WTC11 (cell line): ENCODE measurements at regions not wholly inside any gene's neighbourhood (a gene's known extent, or its start where the extent isn't known, plus 50 kb on each side); places are given as distances from the start of the nearest gene placed in this dataset.

Experiments used
- ATAC-seq: fragments of 200-7000 bp; cut with Tn5 transposase; 2 replicates; pipeline ENCODE4 v1.10.0; 2021; ENCODE audit warnings: mild to moderate bottlenecking, moderate library complexity
- CTCF ChIA-PET: fragments of 300-600 bp; sonication (Branson Sonifier 250); formaldehyde crosslinking; loops from one replicate; lab custom pipeline; 2021; ENCODE audit warnings: antibody characterized with exemption; lab: Charles Lee
- POLR2A ChIA-PET: fragments of 350-600 bp; sonication (Branson Sonifier 250); formaldehyde crosslinking; loops from one replicate; lab custom pipeline; 2021; ENCODE audit warnings: antibody characterized with exemption; lab: Charles Lee
- DNase-seq: peaks from one replicate; pipeline ENCODE4 v3.0.0; 2021; ENCODE audit warnings: low spot score
- H3K27ac Mint-ChIP-seq: 2 replicates; pipeline ENCODE4 v1.8.0; 2021; ENCODE audit warnings: mixed read lengths
- H3K27me3 Mint-ChIP-seq: 2 replicates; pipeline ENCODE4 v1.8.0; 2021; ENCODE audit warnings: low read depth, mild to moderate bottlenecking, moderate library complexity, mixed read lengths
- H3K36me3 Mint-ChIP-seq: 2 replicates; pipeline ENCODE4 v1.8.0; 2021; ENCODE audit warnings: mixed read lengths
- H3K4me1 Mint-ChIP-seq: 2 replicates; pipeline ENCODE4 v1.8.0; 2022; ENCODE audit warnings: mixed read lengths
- H3K4me3 Mint-ChIP-seq: 2 replicates; pipeline ENCODE4 v1.8.0; 2021; ENCODE audit warnings: mild to moderate bottlenecking, moderate library complexity, mixed read lengths
- H3K9me3 Mint-ChIP-seq: 2 replicates; pipeline ENCODE4 v1.8.0; 2021; ENCODE audit warnings: mixed read lengths
- GRHL2 ChIP-seq: fragments of 250-450 bp; sonication (Bioruptor Pico); IDR thresholded peaks from 2 replicates; pipeline ENCODE4 v1.8.0; 2022; ENCODE audit warnings: mild to moderate bottlenecking, moderate library complexity; ENCODE audit not compliant: insufficient replicate concordance, severe bottlenecking
- JAZF1 ChIP-seq: fragments of 250-450 bp; sonication (Bioruptor Pico); IDR thresholded peaks from 2 replicates; pipeline ENCODE4 v1.9.0; 2021; ENCODE audit warnings: moderate library complexity, mild to moderate bottlenecking, inconsistent platforms
- NFE2L1 ChIP-seq: sonication (generic); formaldehyde crosslinking; IDR thresholded peaks from 2 replicates; pipeline ENCODE4 v1.8.1; 2023; ENCODE audit warnings: missing genetic modification reagents
- SOX15 ChIP-seq: fragments of 250-450 bp; sonication (Bioruptor Pico); IDR thresholded peaks from 2 replicates; pipeline ENCODE4 v1.9.0; 2021; ENCODE audit warnings: mild to moderate bottlenecking
- TEAD1 ChIP-seq: sonication (generic); formaldehyde crosslinking; IDR thresholded peaks from 2 replicates; pipeline ENCODE4 v1.8.0; 2022; ENCODE audit warnings: mild to moderate bottlenecking, missing genetic modification reagents
- ZBTB21 ChIP-seq: sonication (generic); formaldehyde crosslinking; IDR thresholded peaks from 2 replicates; pipeline ENCODE4 v1.8.1; 2023; ENCODE audit warnings: mild to moderate bottlenecking, missing genetic modification reagents, borderline replicate concordance
- ZNF317 ChIP-seq: sonication (generic); formaldehyde crosslinking; IDR thresholded peaks from 2 replicates; pipeline ENCODE4 v1.8.1; 2023; ENCODE audit warnings: low read depth, mild to moderate bottlenecking, moderate library complexity, missing genetic modification reagents, borderline replicate concordance
- TF ChIP-seq, protein P1 (sequence below): sonication (generic); formaldehyde crosslinking; IDR thresholded peaks from 2 replicates; pipeline ENCODE4 v1.8.0; 2022; ENCODE audit warnings: mild to moderate bottlenecking, missing genetic modification reagents
- TF ChIP-seq, protein P2 (sequence below): sonication (generic); formaldehyde crosslinking; conservative IDR thresholded peaks from 2 replicates; pipeline ENCODE4 v1.8.1; 2022; ENCODE audit warnings: mild to moderate bottlenecking, missing genetic modification reagents
- TF ChIP-seq, protein P3 (sequence below): sonication (generic); formaldehyde crosslinking; IDR thresholded peaks from 2 replicates; pipeline ENCODE4 v1.8.0; 2023; ENCODE audit warnings: mild to moderate bottlenecking, missing genetic modification reagents
- TF ChIP-seq, protein P4 (sequence below): sonication (generic); formaldehyde crosslinking; IDR thresholded peaks from 2 replicates; pipeline ENCODE4 v1.8.0; 2023; ENCODE audit warnings: missing genetic modification reagents, mild to moderate bottlenecking, borderline replicate concordance

DNA sequence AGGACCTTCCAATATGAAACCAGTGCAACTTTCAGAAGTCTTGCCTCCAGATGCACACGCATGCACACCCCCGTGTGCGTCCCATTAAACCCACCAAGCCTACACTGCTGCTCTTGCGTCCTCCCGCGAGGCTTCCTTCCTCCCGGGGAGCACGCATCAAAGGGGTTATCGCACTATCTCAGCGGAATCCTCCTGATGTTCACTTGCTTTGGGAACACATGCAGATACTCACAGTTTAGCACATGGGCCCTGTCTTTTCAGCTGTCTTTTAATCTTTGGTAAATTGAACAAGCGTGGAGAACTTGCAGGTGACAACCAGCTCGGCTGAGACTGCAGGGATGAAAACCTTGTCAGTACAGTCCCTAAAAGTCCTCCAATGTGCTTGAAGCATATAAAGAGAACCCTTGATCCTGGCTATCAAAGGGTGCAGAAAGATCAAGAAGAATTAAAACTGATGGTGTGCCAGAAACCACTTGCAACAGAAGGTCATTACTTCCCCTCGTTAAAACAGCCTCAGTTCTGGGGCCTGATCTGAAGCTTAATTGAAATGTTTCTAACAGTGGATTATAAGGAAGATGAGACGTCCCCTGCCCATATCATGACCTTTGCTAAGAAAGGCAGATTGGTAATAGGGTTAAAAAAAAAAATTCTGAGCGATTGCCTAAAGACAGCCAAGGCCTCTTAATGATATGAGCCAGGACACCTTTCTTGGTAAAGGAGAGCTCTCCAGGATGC lies 149.4 kb upstream of the LMO4 start:
- ATAC-seq (no peak), DNase-seq (no peak)
- Mint-ChIP-seq H3K4me1 (no peaks in the 10 kb centered on the region), H3K27me3 (no peaks in the 10 kb centered on the region; the same call in 1 of the 2 replicates), H3K27ac (no peak overlapping the region), H3K9me3 (no peaks in the 10 kb centered on the region), H3K36me3 (no peaks in the 10 kb centered on the region), H3K4me3 (no peak overlapping the region)
- ChIA-PET CTCF (no interaction called here), POLR2A (no interaction called here)
- TF ChIP-seq TEAD1 (CRISPR knock-in tag): no peak
- no peak for TF ChIP-seq JAZF1 (CRISPR knock-in tag)

DNA sequence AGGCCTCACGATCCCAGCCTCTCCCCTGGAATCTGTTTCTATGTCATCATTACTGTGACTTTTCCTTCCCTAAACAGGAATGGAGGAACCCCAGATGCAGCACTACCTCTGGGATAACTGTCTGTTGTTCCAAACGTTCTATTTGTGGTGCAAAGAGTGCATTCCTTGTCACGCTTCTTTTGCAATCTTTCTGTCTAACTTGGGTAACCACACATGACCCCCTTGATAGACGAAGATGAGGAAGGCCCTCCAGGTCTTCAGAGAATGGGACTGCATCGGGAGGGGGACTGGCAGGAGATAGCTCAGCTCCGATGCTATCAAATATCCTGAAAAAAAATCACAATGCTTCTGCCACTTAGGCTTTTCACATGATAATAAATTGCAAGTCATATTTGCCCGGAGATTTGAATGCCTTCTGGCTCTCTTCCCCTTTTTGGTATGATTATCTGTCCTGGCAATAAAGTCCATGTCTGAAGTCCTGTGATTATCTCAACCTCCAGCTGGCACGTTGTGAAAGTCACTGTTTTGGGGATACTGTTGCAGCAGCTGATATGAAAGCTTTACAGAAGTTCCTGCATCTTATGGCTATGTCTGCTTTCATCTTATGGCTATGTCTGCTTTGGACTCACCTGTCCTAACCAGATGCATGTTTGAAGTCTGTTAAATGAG lies 148.7 kb upstream of the LMO4 start:
- no peaks in the 10 kb centered on the region; the same call in 1 of the 2 replicates for H3K27me3 Mint-ChIP-seq
- ChIA-PET POLR2A (no interaction called here), CTCF (no interaction called here)
- H3K4me1 Mint-ChIP-seq: no peaks in the 10 kb centered on the region
- H3K9me3 Mint-ChIP-seq: no peaks in the 10 kb centered on the region
- no peaks in the 10 kb centered on the region for H3K36me3 Mint-ChIP-seq
- H3K27ac Mint-ChIP-seq: no peak overlapping the region
- TF ChIP-seq, protein P1, sequence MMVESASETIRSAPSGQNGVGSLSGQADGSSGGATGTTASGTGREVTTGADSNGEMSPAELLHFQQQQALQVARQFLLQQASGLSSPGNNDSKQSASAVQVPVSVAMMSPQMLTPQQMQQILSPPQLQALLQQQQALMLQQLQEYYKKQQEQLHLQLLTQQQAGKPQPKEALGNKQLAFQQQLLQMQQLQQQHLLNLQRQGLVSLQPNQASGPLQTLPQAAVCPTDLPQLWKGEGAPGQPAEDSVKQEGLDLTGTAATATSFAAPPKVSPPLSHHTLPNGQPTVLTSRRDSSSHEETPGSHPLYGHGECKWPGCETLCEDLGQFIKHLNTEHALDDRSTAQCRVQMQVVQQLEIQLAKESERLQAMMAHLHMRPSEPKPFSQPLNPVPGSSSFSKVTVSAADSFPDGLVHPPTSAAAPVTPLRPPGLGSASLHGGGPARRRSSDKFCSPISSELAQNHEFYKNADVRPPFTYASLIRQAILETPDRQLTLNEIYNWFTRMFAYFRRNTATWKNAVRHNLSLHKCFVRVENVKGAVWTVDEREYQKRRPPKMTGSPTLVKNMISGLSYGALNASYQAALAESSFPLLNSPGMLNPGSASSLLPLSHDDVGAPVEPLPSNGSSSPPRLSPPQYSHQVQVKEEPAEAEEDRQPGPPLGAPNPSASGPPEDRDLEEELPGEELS (CRISPR knock-in tag): no peak
- TF ChIP-seq, protein P2, sequence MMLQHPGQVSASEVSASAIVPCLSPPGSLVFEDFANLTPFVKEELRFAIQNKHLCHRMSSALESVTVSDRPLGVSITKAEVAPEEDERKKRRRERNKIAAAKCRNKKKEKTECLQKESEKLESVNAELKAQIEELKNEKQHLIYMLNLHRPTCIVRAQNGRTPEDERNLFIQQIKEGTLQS (CRISPR knock-in tag): no peak
- TF ChIP-seq, protein P3, sequence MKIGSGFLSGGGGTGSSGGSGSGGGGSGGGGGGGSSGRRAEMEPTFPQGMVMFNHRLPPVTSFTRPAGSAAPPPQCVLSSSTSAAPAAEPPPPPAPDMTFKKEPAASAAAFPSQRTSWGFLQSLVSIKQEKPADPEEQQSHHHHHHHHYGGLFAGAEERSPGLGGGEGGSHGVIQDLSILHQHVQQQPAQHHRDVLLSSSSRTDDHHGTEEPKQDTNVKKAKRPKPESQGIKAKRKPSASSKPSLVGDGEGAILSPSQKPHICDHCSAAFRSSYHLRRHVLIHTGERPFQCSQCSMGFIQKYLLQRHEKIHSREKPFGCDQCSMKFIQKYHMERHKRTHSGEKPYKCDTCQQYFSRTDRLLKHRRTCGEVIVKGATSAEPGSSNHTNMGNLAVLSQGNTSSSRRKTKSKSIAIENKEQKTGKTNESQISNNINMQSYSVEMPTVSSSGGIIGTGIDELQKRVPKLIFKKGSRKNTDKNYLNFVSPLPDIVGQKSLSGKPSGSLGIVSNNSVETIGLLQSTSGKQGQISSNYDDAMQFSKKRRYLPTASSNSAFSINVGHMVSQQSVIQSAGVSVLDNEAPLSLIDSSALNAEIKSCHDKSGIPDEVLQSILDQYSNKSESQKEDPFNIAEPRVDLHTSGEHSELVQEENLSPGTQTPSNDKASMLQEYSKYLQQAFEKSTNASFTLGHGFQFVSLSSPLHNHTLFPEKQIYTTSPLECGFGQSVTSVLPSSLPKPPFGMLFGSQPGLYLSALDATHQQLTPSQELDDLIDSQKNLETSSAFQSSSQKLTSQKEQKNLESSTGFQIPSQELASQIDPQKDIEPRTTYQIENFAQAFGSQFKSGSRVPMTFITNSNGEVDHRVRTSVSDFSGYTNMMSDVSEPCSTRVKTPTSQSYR (CRISPR knock-in tag): no peak
- TF ChIP-seq ZNF317 (CRISPR knock-in tag): no peak
- TF ChIP-seq GRHL2 (CRISPR knock-in tag): no peak
- TF ChIP-seq SOX15 (CRISPR knock-in tag): no peak
- TF ChIP-seq, protein P4, sequence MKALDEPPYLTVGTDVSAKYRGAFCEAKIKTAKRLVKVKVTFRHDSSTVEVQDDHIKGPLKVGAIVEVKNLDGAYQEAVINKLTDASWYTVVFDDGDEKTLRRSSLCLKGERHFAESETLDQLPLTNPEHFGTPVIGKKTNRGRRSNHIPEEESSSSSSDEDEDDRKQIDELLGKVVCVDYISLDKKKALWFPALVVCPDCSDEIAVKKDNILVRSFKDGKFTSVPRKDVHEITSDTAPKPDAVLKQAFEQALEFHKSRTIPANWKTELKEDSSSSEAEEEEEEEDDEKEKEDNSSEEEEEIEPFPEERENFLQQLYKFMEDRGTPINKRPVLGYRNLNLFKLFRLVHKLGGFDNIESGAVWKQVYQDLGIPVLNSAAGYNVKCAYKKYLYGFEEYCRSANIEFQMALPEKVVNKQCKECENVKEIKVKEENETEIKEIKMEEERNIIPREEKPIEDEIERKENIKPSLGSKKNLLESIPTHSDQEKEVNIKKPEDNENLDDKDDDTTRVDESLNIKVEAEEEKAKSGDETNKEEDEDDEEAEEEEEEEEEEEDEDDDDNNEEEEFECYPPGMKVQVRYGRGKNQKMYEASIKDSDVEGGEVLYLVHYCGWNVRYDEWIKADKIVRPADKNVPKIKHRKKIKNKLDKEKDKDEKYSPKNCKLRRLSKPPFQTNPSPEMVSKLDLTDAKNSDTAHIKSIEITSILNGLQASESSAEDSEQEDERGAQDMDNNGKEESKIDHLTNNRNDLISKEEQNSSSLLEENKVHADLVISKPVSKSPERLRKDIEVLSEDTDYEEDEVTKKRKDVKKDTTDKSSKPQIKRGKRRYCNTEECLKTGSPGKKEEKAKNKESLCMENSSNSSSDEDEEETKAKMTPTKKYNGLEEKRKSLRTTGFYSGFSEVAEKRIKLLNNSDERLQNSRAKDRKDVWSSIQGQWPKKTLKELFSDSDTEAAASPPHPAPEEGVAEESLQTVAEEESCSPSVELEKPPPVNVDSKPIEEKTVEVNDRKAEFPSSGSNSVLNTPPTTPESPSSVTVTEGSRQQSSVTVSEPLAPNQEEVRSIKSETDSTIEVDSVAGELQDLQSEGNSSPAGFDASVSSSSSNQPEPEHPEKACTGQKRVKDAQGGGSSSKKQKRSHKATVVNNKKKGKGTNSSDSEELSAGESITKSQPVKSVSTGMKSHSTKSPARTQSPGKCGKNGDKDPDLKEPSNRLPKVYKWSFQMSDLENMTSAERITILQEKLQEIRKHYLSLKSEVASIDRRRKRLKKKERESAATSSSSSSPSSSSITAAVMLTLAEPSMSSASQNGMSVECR (CRISPR knock-in tag): no peak
- no peak for TF ChIP-seq NFE2L1 (CRISPR knock-in tag)
- TF ChIP-seq ZBTB21 (CRISPR knock-in tag): no peak
- DNase-seq (no peak), ATAC-seq (no peak)
- H3K4me3 Mint-ChIP-seq: no peak overlapping the region
